ENCODE measurements at regions not wholly inside any gene's neighbourhood (a gene's known extent, or its start where the extent isn't known, plus 50 kb on each side); places are given as distances from the start of the nearest gene placed in this dataset.

DNA sequence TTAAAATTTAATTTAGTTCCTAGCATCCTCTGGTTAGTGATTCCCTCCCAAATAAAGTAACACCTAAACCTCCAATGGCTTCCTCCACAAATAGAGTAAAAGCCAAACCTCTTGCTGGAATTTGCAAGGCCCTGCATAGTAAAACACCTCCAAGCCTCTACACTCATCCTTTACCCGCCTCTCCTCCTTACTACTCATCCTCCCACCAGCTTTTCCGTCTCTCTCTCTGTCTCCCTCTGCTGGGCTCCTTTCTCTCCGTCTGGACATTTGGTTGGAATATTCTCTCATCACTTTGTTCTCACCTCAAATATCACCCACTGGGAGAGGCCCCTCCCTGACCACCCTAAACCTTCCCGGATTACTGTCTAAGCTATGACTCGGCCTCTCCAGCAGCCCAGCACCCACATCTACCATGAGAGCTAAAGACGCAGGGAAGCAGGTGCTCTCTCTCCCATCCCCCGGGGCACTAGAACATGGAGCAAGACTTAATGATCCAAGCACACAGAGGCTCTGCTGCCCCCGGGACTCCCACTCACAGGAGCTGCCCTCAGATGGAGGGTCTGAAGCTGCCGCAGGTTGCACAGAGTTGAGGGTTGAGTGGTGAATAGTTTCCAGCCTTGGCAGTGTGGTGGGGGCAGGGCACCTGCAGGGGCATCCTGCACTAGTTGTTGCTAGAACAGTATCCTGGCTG is 167.2 kb downstream of the FBXO15 start:
- H3K27ac ChIP-seq: no peak overlapping the region
- ATAC-seq (no peak), DNase-seq (no peak)

DNA sequence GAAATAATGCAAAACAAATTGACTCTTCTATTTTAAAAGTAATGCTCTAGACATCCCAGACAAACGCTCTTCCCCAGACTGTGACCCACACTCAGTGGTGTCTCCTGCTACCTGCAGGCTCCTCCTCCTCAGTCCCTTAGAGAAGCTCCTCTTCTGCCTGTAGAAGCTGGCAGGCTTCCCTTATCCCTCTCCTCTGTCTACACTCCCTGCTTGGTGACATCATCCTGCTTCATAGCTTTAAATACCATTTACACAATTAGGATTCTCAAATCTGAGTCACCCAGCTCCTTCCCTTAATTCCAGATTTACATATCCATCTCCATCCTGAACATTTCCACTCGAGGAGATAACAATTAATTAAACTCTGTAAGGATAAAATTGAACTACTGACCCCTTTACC is 167.9 kb downstream of the FBXO15 start:
- DNase-seq: no peak
- ATAC-seq: no peak
- H3K4me3 ChIP-seq: no peak overlapping the region
- no peaks in the 10 kb centered on the region for H3K27me3 ChIP-seq (ENCODE audit: low read depth)
- no peaks in the 10 kb centered on the region for H3K36me3 ChIP-seq
- TF ChIP-seq, protein P1, sequence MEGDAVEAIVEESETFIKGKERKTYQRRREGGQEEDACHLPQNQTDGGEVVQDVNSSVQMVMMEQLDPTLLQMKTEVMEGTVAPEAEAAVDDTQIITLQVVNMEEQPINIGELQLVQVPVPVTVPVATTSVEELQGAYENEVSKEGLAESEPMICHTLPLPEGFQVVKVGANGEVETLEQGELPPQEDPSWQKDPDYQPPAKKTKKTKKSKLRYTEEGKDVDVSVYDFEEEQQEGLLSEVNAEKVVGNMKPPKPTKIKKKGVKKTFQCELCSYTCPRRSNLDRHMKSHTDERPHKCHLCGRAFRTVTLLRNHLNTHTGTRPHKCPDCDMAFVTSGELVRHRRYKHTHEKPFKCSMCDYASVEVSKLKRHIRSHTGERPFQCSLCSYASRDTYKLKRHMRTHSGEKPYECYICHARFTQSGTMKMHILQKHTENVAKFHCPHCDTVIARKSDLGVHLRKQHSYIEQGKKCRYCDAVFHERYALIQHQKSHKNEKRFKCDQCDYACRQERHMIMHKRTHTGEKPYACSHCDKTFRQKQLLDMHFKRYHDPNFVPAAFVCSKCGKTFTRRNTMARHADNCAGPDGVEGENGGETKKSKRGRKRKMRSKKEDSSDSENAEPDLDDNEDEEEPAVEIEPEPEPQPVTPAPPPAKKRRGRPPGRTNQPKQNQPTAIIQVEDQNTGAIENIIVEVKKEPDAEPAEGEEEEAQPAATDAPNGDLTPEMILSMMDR (IDR thresholded peaks at IDR 0.05): no peak
- intact Hi-C loops (cut with DNase I): no loop called here
- H3K4me1 ChIP-seq: no peaks in the 10 kb centered on the region
- no peak overlapping the region for H3K27ac ChIP-seq
- H3K9me3 ChIP-seq: no peaks in the 10 kb centered on the region

More for the DNA sequence above, 167.2 kb downstream of the FBXO15 start:
- H3K27me3 ChIP-seq (ENCODE audit: low read depth): no peaks in the 10 kb centered on the region
- intact Hi-C loops (cut with DNase I): no loop called here
- TF ChIP-seq, protein P1 (IDR thresholded peaks at IDR 0.05): no peak
- H3K4me1 ChIP-seq: no peaks in the 10 kb centered on the region
- no peaks in the 10 kb centered on the region for H3K9me3 ChIP-seq
- H3K4me3 ChIP-seq: no peak overlapping the region
- H3K36me3 ChIP-seq: no peaks in the 10 kb centered on the region

DNA sequence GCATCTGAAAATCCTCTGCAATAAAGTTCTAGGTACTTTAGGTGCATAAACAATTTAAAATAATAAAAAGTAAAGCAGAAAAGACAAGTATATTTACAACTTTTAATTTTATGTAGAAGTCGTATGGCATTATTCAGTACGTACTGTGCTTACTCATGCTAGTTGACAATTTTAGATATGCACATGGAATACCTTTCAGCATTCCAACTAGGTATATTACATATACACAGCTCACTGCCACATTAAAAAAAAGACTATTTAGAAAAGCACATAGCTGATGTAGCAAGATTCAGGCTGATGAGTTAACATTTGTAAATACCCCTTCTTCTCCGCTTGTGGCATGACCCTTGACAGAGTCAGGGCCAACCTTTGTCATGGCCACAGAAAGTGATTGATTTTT is 171.2 kb downstream of the FBXO15 start:
- no peak overlapping the region for H3K27ac ChIP-seq
- H3K27me3 ChIP-seq (ENCODE audit: low read depth): no peaks in the 10 kb centered on the region
- H3K9me3 ChIP-seq: no peaks in the 10 kb centered on the region
- TF ChIP-seq, protein P1 (IDR thresholded peaks at IDR 0.05): no peak
- no peak overlapping the region for H3K4me3 ChIP-seq
- H3K4me1 ChIP-seq: no peaks in the 10 kb centered on the region
- DNase-seq: no peak
- no peaks in the 10 kb centered on the region for H3K36me3 ChIP-seq
- ATAC-seq: no peak
- intact Hi-C loops (cut with DNase I): no loop called here

DNA sequence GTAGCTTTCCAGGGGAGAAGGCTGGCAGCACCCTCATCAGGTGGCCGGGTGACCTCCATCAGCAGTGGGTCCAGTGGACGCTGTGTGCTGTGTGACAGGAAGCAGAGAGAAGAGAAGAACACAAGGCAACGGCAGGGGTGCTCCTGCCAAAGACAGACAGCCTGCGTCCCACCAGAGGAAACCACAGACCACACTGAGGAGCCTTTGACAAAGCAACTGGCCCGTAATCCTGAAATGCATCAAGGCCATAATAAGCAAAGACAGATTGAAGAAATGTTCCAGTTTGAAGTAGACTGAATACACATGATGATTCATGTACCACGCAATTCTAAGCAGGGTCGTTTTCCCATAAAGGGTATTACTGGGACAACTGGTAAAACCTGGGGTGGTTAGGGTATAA is 172.4 kb downstream of the FBXO15 start:
- ATAC-seq (peak in 1 of 2 donors; percentile 38), DNase-seq (no peak)
- H3K36me3 ChIP-seq: no peaks in the 10 kb centered on the region
- TF ChIP-seq, protein P1 (IDR thresholded peaks at IDR 0.05): no peak
- no peaks in the 10 kb centered on the region for H3K4me1 ChIP-seq
- H3K27me3 ChIP-seq (ENCODE audit: low read depth): no peaks in the 10 kb centered on the region
- intact Hi-C loops (cut with DNase I): no loop called here
- no peak overlapping the region for H3K4me3 ChIP-seq
- no peaks in the 10 kb centered on the region for H3K9me3 ChIP-seq
- H3K27ac ChIP-seq: no peak overlapping the region

DNA sequence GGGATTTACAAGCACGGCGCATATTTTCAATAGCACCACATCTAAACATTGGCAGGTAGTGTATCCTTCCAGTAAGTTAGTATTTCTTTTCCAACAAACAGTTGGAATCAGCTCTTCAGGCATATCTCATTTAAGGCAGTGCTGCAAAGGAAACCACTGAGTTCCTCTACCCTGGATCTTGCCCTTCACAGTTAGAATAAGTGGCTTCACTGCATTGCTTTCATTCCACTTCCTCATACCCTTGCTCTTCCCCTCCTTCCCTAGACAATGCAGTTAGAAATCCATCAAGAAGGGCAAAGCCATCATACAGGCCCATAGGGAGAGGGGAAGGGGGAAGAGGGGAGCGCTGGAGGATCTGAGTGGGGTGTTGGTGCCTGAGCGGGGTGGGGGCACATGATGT is 173.7 kb downstream of the FBXO15 start:
- ATAC-seq (no peak), DNase-seq (no peak)
- no peak overlapping the region for H3K27ac ChIP-seq
- TF ChIP-seq, protein P1 (IDR thresholded peaks at IDR 0.05): no peak
- H3K27me3 ChIP-seq (ENCODE audit: low read depth): no peaks in the 10 kb centered on the region
- no peak overlapping the region for H3K4me3 ChIP-seq
- no peaks in the 10 kb centered on the region for H3K36me3 ChIP-seq
- H3K4me1 ChIP-seq: no peaks in the 10 kb centered on the region
- intact Hi-C loops (cut with DNase I): no loop called here
- no peaks in the 10 kb centered on the region for H3K9me3 ChIP-seq
